ENCODE measurements at regions not wholly inside any gene's neighbourhood (a gene's known extent, or its start where the extent isn't known, plus 50 kb on each side); places are given as distances from the start of the nearest gene placed in this dataset.
"Not testable (repeated sequence)": the region's sequence is repeated elsewhere in the genome, so short reads cannot be mapped to it uniquely, and the experiment has no call there.

DNA sequence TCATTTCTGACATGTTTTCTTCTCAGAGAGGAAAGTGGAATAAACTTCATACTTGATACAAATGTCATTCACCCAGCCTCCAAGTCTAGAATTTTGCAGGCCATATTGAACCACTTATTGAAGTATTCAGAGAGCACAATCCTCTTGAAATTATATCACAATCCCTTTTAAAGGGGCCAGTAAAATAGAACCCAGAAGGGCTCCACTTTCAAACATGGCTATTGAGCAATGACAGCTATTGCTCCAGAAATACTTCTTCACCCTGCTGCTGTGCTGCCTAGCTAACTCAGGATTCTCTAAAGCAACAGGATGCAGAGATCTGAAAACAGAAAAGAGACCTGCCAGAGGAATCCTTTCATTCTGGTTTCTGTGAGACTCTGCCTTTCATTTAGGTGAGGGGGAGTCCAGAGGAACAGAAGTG lies 275.0 kb upstream of the CDH5 start:
- Mint-ChIP-seq H3K27ac (no peak overlapping the region), H3K4me3 (no peak overlapping the region), H3K4me1 (ENCODE audit: low read depth) (peaks cover 9% of the 10 kb centered on the region; the same call in 1 of the 2 replicates), H3K9me3 (no peaks in the 10 kb centered on the region), H3K36me3 (ENCODE audit: low read depth) (no peaks in the 10 kb centered on the region), H3K27me3 (ENCODE audit: insufficient read depth) (peaks cover 6% of the 10 kb centered on the region; the same call in 1 of the 2 replicates)
- no peak for DNase-seq
- TF ChIP-seq, protein P1, sequence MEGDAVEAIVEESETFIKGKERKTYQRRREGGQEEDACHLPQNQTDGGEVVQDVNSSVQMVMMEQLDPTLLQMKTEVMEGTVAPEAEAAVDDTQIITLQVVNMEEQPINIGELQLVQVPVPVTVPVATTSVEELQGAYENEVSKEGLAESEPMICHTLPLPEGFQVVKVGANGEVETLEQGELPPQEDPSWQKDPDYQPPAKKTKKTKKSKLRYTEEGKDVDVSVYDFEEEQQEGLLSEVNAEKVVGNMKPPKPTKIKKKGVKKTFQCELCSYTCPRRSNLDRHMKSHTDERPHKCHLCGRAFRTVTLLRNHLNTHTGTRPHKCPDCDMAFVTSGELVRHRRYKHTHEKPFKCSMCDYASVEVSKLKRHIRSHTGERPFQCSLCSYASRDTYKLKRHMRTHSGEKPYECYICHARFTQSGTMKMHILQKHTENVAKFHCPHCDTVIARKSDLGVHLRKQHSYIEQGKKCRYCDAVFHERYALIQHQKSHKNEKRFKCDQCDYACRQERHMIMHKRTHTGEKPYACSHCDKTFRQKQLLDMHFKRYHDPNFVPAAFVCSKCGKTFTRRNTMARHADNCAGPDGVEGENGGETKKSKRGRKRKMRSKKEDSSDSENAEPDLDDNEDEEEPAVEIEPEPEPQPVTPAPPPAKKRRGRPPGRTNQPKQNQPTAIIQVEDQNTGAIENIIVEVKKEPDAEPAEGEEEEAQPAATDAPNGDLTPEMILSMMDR (IDR thresholded peaks at IDR 0.05) = no peak

DNA sequence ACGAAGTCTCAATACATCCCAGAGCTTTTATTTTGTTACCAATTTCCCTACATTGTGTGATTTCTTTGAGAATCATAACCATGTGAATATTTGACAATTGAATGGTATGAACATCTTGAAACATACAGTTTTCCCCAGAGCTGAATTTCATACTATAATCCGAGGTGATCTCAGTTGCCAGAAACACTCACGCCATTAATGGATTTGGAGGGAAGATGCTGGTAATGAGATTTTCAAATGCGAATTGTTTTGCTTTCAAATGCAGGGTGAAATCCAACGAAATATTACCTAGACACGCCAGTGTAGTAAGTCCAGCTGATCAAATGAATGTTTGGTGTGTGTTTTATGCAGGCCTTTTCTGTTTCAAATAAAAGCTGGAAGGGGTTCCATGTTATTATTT lies 277.8 kb upstream of the CDH5 start:
- Mint-ChIP-seq H3K36me3 (ENCODE audit: low read depth) (no peaks in the 10 kb centered on the region), H3K27ac (no peak overlapping the region), H3K27me3 (ENCODE audit: insufficient read depth) (peaks cover 6% of the 10 kb centered on the region; the same call in 1 of the 2 replicates), H3K4me3 (no peak overlapping the region), H3K4me1 (ENCODE audit: low read depth) (peaks cover 18% of the 10 kb centered on the region; the same call in 1 of the 2 replicates), H3K9me3 (no peaks in the 10 kb centered on the region)
- no peak for DNase-seq
- TF ChIP-seq, protein P1 (IDR thresholded peaks at IDR 0.05) = no peak

DNA sequence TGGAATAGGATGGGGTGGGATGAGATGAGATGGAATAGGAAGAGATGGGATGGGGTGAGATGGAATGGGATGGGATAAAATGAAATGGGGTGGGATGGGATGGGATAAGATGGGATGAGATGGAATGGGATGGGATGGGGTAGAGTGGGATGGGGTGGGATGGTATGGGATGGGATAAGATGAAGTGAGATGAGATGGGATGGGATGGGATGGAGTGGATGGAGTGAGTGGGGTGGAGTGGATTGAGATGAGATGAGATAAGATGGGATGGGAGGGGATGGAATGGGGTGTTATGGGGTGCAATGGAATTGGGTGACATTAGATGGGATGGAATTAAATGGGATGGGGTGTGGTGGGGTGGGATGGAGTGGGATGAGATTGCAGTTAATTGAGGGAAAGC lies 279.2 kb upstream of the CDH5 start:
- DNase-seq = no peak
- H3K27me3 Mint-ChIP-seq (ENCODE audit: insufficient read depth) = peaks cover 6% of the 10 kb centered on the region; the same call in 1 of the 2 replicates
- no peaks in the 10 kb centered on the region for H3K36me3 Mint-ChIP-seq (ENCODE audit: low read depth)
- no peak overlapping the region for H3K4me3 Mint-ChIP-seq
- peaks cover 11% of the 10 kb centered on the region; the same call in 1 of the 2 replicates for H3K4me1 Mint-ChIP-seq (ENCODE audit: low read depth)
- H3K9me3 Mint-ChIP-seq = no peaks in the 10 kb centered on the region
- H3K27ac Mint-ChIP-seq = no peak overlapping the region
- TF ChIP-seq, protein P1 (IDR thresholded peaks at IDR 0.05) = no peak

DNA sequence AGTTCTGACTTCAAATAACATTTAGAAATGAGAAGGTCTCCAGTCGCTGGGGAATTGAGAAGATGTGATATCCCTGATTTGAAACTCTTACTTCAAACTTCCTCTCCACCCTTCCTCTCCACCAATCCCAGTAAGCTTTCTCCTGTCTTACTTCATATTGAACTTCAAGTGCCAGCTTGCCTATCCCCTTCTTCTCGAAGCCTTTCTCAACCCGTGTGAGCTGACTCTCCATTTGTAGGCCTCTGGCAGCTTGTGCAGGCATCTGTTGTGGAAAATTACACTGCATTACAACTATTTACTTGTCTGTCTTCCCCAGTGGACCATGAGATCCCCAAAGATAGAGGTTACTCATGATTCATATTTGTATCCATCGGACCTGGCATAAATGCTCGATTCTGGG lies 280.8 kb upstream of the CDH5 start:
- Mint-ChIP-seq H3K27ac (no peak overlapping the region), H3K4me3 (no peak overlapping the region), H3K4me1 (ENCODE audit: low read depth) (peaks cover 23% of the 10 kb centered on the region), H3K9me3 (no peaks in the 10 kb centered on the region), H3K27me3 (ENCODE audit: insufficient read depth) (peaks cover 1% of the 10 kb centered on the region), H3K36me3 (ENCODE audit: low read depth) (no peaks in the 10 kb centered on the region)
- DNase-seq = no peak
- TF ChIP-seq, protein P1 (IDR thresholded peaks at IDR 0.05) = no peak

DNA sequence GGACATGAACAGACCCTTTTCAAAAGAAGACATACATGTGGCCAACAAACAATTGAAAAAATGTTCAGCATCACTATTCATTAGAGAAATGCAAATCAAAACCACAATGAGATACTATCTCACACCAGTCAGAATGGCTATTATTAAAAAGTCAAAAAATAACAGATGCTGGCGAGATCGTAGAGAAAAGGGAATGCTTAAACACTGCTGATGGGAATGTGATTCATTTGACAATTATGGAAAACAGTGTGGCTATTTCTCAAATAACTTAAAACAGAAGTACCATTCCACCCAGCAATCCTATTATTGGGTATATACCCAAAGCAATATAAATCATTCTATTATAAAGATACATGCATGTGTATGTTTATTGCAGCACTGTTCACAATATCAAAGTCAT lies 281.8 kb upstream of the CDH5 start:
- H3K36me3 Mint-ChIP-seq (ENCODE audit: low read depth); H3K27ac Mint-ChIP-seq; H3K4me3 Mint-ChIP-seq; H3K9me3 Mint-ChIP-seq; H3K27me3 Mint-ChIP-seq (ENCODE audit: insufficient read depth): not testable (repeated sequence)
- peak; percentile 8 for DNase-seq
- peaks cover 23% of the 10 kb centered on the region for H3K4me1 Mint-ChIP-seq (ENCODE audit: low read depth)

DNA sequence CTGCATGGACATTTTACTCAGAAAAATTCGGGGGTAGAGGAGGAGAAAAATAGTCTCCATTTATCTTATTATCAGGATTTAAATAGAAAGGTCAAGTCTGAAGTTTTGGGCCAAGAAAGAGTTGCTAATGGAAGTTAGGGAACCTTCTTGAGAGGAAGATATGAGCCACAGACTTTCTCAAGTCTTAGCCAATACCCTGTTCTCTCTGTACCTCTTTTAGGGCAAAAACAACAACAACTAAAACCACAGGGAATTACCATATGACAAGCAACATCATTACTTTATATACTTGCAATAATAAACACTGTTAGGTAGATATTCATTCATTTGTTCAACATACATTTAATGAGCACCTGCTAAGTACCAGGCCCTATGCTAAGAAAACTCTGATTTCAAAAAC lies 282.2 kb upstream of the CDH5 start:
- Mint-ChIP-seq H3K9me3 (no peaks in the 10 kb centered on the region), H3K4me1 (ENCODE audit: low read depth) (peaks cover 23% of the 10 kb centered on the region), H3K27me3 (ENCODE audit: insufficient read depth) (peaks cover 1% of the 10 kb centered on the region), H3K27ac (no peak overlapping the region), H3K36me3 (ENCODE audit: low read depth) (no peaks in the 10 kb centered on the region), H3K4me3 (no peak overlapping the region)
- peak; percentile 6 for DNase-seq
- TF ChIP-seq, protein P1 (IDR thresholded peaks at IDR 0.05) = no peak
